ENCODE measurements at regions not wholly inside any gene's neighbourhood (a gene's known extent, or its start where the extent isn't known, plus 50 kb on each side); places are given as distances from the start of the nearest gene placed in this dataset.

DNA sequence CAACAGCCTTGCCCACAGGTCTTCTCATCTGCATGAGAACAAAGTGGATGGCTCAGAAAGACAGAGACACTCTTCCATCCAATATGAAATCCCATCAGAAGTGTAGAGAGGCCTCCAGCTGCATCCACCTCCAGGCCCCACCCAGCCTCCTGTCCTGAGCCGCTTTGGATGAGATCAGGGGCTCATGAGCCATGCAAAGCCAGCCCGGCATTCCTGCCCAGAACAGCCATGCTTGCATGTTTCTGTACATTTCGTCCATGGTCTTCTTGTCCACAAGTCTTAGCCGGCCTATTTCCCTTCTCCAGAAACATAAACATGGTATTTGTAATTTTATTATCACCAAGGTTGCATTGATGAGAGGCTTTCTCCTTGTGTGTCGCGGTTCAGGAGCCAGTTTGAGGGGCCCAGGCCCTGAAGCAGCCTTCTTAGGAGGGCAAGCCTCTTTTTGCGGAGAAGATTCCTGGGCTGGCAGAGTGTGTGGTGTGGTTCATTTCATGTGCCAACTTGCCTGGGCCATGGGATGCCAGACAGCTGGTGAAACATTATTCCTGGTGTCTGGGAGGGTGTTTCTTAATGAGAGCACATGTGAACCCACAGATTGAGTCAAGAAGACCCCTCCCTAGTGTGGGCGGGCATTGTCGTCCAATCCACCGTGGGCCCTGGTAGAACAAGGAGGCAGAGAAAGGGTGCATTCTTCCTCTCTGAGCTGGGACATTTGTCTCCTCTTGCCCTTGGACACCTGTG, 928.9 kb downstream of the TBC1D22A start:
- no peak for DNase-seq

DNA sequence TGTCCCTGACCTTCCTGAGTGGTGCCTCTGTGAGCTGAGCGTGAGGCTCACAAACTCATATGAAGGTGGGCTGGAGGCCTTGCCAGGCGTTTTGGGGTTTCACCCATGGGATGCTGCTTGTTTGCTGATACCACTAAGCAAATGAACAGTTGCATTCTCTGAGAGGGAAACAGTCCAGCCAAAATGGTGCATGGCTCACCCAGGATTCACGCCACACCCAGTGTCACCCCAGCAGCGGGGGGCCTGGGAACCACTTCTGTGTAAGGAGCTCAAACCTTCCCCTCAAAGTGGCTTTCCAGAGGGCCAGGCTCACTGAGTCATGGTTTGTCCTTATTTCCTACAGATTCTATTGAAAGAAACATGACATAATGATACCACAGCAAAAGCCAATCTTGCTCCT, 928.1 kb downstream of the TBC1D22A start:
- DNase-seq: no peak

DNA sequence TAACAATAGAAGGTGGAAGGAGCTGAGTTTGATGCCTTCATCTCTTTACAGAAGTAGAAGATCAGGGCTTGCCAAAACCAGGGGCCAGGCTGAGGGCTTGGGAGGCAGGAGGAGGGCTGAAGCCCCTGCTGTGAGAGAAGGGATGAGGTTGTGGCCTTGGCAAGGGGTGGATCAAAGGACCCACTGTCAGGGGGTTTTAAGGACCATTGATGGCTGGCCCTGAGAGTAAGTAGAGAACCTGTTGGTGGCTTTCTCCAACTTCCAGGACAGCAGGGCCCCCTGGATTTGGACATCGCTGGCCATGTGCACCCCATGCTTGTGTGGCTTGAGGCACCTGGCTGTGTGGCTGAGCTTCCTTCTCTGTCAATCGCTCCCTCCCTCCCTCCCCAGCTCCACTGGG, 927.7 kb downstream of the TBC1D22A start:
- DNase-seq: no peak

DNA sequence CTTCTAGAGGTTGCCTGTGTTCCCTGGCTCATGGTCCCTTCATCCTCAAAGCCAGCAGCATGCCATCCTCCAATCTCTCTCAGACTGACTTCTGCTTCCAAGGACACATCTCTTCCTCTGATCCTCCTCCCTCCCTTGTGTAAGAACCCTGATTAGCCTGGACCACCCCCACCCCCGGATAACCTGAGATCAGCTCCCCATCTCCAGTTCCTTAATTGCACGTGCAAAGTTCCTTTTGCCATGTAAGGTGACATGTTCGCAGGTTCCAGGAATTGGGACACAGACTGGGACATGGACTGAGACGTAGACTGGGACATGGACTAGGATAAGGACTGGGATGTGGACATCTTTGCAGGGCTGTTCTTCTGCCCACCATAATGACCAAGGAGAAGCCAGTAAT, 925.3 kb downstream of the TBC1D22A start:
- no peak for DNase-seq

DNA sequence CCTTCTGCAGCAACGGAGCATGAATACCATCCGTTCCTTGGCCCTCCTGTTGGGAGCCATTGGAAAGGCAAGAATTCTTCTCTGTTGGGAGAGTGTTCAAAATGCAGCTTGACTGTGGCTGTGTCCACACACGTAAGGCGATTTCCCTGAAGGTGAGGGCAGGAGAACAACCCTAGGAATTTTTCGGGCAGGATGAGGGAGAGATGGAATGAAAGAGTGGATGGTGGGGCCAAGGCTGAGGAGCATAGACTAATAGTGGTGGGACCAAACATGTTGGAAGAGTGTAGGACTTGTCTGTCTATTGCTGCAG, 924.9 kb downstream of the TBC1D22A start:
- no peak for DNase-seq

DNA sequence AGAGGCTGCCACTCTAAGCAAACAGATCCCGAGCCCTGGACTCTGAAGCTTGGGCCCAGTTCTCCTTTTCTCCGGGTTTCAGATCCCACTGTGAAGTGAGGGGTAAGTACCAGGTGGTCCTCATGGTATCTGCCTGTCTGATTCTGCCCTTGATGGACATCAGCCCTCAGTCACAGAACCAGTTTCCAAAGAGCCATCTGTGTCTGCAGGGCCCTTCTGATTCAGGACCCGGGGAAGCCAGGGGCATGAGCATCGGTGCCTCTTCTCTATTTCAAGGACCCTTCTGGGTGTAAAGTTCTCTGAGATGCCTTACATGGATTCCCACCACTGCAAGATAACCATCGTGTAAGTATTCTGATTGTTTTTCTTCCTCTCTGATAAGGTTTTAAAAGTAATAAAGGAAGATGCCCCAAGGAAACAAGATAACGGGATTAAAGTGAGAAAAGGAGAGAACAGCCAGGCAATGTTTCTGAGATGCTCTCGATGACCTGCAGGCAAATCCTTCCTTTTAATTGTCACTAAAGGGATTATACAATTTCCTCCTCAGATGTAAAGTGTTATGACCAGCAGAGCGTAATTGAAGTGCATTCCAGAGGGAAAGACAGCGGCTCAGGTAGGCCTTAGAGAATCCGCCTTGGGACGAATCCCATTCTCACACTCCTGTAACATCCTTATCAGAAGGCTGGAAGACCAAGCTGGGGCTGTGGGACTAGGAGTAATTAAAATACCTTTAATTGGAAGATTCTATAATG, 924.3 kb downstream of the TBC1D22A start:
- DNase-seq: no peak

DNA sequence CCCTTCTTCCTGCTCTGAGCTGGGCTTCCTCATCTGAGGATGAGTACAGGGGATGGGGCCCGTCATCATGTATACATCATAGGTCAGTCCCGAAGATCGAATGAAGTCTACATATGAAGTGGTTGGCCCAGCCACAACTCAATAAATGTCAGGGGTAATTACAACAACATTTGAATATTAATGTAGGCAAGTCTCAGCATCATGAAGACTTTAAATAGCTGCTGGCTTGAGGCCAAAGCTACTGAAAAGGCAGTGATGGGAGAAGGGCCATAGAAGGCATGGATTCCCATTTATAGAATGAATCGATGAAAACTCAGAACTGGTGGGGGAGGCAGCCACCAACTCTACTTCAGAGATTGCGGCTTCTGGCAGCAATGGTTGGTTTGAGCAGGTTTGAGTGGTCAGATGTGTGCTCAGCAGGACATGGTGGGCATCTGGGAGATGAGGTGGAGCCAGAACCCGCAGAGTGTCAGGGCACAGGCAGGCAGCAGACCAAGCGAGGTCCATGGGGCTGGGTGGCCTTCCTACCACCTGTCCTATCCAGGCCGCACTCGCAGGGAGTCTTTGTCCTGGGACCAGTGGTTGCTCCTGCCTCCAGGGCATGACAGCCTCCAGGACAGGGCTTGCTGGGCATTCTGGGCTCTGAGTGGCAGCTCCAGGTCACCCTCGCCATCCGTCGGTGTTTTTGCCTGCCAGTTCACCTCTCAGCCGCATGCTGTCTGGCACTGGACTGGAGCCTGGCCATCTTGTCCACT, 919.1 kb downstream of the TBC1D22A start:
- no peak for DNase-seq

DNA sequence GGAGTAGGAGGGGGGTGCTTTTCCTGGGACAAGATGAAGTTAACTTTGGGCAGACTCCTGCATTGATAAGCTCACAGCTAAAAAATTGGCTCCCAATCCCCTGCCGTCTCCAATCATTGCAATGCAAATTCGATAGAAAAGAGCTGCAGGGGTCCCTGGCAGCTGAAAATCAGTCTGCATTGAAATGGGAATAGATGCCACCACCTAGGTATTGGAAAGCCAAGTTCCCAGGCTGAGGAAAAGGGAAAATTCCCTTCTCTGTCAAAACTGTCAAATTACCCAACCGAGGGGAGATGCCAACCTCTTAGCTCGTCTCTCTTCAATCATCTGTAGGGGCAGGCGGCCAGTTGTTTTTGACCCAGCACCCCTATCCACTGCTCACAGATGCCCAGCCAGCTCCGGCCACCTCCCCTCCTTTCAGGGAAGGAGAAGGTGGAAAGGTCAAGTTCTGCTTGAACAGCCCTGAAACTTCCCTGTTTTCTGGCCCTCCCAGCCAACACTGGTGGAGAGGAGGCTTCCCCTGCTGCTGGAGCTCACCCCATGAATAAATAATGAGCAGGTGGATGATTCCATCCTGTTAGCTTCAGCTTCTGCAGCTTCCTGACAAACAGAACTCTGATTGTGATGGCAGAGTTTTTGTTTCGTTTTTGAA, 916.3 kb downstream of the TBC1D22A start:
- DNase-seq: no peak

DNA sequence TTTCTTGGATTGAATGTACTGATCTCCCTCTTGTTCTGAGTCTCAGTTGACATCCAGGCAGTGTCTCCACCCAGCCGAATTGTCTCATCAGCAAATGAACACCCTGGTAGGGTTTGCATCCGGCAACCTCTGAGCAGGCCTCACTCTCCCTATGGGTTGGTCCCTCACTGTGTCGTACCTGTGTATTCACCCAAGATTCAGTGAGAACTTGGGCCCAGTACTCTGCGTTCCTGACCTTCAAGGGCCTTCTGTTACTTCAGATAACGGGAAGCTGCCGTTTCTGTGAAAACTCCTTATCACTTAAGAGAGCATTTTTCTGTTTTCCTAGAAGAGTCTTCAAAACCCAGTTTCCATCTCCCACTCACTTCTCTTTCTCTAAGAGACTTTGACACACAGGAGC, 915.6 kb downstream of the TBC1D22A start:
- no peak for DNase-seq

DNA sequence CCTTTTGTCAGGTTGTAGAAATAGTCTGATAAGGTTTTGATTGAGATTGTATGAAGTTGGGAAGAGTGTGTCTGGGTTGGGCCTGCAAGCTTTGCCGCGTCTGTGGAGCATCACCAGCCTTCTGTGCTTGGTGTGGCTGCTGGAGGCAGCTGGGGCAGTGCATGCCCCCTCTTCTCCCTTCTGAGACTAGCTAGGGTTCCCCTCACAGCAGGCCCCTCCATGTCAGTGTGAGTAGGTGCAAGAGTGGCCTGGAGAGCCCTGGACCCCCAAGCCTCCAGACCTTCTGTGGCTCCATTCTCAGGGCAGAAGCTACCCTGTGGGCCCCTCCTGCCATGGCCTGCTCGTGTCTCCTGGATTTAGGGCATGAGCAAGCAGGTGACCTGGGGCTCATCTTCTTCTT, 914.2 kb downstream of the TBC1D22A start:
- no peak for DNase-seq

DNA sequence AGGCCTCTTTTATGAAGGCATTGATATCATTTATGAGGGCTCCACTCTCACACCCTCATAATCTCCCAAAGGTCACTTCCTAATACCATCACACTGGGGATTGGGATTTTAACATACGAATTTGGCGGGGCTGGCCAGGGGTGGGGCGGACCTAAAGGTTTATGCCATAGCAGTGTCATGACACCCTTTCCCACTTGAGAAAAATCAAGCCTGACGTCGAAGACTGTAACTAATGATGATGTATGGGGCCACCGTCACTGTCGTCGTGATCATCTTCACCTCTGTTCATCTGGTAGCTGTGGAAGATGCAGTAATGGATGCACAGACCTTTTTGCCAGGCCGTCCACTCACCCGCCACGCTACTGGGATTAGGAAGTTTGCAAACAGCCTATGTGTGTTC, 912.1 kb downstream of the TBC1D22A start:
- DNase-seq: no peak

DNA sequence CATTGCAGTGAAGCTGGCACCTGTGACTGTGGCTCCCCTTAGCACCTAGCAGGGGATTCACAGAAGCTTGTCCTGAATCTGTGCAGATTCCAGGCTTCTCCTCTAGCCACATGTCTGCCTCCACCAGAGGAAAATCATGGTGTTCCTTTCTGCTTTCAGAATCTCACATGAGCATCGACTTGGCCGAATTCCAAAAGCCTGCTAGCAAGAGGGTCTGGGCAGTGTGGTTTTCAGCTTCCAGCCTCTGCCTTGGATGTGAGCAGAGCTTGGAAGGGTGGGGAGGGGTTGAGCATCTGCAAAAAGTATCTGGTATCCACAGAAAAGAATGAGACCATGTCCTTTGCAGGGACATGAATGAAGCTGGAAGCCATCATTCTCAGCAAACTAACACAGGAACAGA, 911.1 kb downstream of the TBC1D22A start:
- no peak for DNase-seq

DNA sequence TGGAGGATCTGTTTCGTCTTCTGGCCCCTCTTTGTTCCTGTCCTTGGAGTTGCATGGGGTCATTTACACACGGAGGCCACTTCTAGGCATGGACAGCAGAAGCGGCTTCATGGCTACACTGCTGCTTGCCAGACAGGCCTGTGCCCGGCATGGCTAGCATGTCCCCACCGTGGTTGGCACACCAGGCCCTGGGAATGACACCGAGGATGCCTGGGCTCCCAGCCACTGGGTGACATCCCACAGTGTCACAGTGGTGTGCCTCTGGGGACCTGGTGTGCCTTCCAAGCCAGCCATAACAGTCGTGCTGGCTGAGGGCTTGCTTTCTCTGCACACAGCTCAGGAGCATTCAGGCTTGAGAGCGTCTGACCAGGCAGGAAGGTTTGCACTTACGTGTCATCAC, 910.1 kb downstream of the TBC1D22A start:
- no peak for DNase-seq

DNA sequence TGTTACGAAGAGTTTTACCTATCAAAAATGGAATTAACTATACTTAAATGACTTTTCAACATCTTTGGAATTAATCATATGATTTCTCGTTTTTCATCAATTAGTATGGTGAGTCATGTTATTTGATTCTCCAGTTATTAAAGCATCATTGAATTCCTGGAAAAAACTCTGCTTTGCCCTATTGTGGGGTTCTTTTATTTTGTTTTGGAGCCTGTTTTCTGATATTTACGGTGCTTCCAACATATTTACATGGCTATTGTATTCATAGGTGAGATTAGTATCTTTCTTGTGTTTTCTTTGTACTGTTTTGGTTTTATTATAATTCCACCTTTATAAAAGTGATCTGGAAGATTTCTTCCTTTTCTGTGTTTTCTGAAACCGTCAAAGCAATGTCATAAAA, 902.7 kb downstream of the TBC1D22A start:
- DNase-seq: no peak

DNA sequence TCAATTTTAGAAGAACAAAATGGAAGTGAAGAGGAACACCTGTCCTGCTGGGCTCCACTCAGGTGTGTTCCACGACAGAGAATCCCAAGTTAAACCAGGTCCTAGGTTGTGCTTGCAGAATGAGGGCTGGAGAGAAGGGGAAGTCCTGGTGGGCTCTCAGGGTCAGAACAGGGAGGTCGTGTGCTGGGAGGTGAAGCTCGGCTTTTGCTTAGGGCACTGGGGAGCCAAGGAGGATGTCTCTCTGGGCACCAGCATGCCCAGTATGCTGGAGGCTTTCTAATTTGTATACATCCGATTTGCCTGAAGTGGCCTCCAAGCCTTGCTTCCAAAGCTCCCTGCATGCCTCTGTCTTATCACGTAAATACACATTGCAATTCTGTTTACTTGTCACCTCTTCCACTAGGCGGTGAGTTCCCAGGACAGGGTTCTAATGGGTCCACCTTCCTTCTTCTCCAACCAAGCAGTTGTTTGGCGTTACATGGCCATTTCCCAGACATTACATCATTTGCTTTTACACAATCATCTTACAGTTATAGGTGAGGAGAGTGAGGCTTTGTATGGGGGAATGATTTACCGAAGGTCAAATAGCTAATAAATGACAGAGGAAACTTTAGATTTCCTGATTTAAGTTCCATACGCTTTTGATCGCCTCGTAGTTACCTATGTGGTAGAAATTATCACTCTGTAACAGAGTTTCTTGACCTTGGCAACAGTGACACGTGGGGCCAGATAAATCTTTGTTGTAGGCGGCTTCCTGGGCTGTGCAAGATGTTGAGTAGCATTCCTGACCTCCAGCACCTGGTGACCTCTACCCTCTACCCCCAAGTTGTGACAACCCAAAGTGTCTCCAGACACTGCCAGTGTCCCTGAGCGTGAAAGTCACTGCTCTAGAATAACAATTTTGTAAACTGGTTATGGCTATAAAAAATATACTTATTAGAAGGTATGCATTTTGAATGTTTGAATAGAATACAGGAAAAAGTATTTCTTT, 901.5 kb downstream of the TBC1D22A start:
- no peak for DNase-seq

DNA sequence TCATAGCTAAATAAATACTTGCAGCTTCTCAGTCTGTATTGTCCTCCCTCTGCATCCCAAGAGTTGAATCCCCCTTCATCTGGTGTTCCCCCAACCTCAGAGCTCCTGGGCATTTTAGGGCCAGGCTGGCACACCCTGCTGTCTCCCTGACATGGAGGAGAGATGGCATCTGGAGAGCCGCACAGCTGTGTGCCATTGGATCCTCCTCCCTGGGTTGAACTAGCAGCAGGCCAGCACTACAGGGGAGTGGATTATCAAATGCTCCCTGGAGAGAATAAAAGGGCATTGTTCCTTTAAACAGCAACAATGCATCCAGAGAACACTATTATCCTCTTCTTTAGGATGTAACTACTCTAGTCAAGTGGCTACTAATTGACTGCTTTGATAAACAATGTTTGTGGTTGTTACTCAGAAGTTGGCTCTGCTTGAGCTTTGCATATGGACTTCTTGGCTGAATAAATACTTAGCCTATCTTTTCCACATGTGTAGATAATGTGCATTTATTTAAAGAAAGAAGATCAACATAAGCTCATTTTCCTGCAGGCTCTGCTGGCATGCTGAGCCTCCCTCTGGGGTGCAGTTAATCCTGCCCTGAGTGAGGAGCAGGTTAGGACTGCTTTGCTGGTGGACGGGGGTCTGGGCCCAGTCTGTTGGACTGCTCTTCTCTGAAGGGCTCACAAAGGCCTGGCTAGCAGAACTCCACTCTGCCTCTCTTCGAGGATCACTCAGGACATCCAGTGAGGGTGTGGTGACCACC, 897.2 kb downstream of the TBC1D22A start:
- no peak for DNase-seq

DNA sequence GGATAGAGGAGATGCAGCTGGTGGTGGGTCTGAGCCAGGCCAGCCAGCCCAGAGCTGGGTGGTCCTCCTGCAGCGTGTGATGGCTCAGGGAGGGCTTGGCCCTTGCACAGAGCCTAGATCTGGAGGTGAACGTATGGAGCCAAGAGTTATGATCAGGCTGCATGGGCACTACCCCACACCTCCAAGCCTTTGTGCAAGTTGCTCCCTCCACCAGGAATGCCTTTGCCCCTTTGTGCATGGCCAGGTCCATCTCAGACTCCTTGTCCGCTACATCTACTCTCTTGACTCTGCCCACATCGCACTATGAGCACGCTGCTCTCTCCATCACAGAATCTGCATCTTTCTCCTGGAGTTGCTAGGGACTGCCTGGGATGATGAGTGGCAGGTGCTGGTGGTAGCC, 895.7 kb downstream of the TBC1D22A start:
- DNase-seq: no peak

DNA sequence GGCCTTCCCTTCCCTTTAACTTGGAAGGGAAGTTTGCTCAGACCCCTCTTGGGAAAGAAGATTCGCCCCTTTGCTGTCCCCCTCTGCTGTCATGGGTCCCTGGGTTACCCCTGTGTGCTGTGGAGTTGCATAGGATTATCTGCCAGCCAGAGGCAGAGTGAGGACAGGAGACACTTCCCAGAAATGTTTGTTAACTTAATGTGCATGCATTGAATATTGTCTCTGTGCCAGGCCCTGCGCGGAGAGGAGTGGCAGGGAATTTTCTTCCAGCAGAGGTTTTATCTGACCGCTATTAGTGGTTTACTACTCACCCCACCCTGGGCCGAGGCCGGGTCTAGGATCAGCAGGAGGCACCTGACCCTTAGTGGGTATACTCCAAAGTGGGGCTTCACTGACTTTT, 894.8 kb downstream of the TBC1D22A start:
- no peak for DNase-seq

DNA sequence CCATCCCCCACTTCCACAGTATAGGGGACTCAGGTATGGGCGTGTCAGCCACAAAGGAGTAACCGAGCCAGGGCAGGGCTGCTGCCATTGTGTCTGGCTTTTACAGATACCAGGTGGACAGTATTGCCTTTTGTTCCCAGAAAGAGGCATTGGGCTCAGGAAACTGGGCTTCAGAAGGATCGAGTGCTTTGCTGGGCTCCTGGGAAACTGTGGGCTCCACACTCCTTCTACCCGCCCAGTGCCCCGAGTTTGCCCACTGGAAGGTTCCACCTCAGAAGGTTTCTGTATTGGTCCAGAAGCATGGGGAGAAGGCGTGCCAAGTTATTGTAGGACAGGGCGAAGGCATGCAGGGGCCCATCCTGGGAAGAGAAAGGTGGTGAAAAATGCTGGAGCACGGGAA, 894.4 kb downstream of the TBC1D22A start:
- no peak for DNase-seq

DNA sequence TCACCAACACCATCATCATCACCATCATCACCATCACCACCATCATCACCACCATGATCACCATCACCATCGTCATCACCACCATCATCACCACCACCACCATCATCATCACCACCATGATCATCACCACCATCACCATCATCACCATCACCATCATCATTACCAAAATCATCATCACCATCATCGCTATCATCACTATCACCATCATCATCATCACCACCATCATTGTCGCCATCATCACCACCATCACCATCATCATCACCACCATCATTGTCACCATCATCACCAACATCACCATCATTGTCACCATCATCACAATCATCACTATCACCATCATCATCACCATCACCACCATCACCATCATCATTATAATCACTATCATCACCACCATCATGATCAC, 893.5 kb downstream of the TBC1D22A start:
- no peak for DNase-seq

DNA sequence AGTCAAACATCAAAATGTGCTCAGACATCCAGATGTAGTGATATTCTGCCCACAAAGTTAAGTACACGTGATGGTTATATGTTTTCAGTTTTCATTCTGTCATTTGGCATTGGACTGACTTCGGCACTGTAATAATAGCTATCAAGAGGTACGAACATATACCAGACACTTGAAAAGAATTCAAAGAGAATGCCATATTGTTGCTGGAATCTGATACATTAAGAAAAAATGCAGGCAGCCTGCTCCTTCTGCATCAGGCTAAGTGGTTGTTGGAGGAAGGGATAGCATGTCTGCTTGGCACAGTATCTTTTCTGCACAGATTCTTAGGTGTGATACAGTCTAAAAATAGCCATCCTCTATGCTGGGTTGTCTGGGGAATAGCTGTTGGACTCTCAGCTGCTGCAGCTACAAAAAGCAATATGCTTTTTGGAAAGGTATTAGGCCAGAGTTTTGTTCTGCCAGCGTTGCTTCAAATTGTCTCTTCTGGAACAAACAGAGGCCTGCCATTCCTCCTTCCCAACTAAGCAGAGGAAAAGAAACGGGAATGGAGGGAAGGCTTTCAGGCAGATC, 892.6 kb downstream of the TBC1D22A start:
- DNase-seq: no peak
